Cardiac muscle cell (in vitro differentiated cells and primary cell): ENCODE measurements at regions not wholly inside any gene's neighbourhood (a gene's known extent, or its start where the extent isn't known, plus 50 kb on each side); places are given as distances from the start of the nearest gene placed in this dataset.

Experiments
- DNase-seq, 2 donors: peaks; one replicate each; pipeline versions ENCODE4 v3.0.0 to v3.0.0-alpha.2; 2010 to 2017; ENCODE audit warnings: low read depth in 1 of 2, low spot score in 1 of 2
- H3K27ac ChIP-seq: fragments of 200-600 bp; sonication (generic); 2 replicates; pipeline ENCODE4 v1.5.1; 2016
- H3K27me3 ChIP-seq: fragments of 200-600 bp; sonication (generic); 2 replicates; pipeline ENCODE4 v1.6.0; 2016; ENCODE audit warnings: control low read depth
- H3K36me3 ChIP-seq: fragments of 200-600 bp; sonication (generic); 2 replicates; pipeline ENCODE4 v1.5.1; 2016; ENCODE audit warnings: control low read depth
- H3K4me1 ChIP-seq: fragments of 200-600 bp; sonication (generic); 2 replicates; pipeline ENCODE4 v1.8.1; 2017; ENCODE audit warnings: low read depth, mild to moderate bottlenecking, mixed run types
- H3K4me3 ChIP-seq: fragments of 200-600 bp; sonication (generic); 2 replicates; pipeline ENCODE4 v1.5.1; 2016; ENCODE audit warnings: mild to moderate bottlenecking
- H3K9me3 ChIP-seq: fragments of 200-600 bp; sonication (generic); 2 replicates; pipeline ENCODE4 v1.5.1; 2017; ENCODE audit warnings: low read depth, mild to moderate bottlenecking, control low read depth
- CTCF ChIP-seq: IDR thresholded peaks from 2 replicates; pipeline ENCODE4 v1.5.1; 2012; ENCODE audit warnings: low read depth, mild to moderate bottlenecking, low read length

GRCh38 chr3:24764236-24764915 is 269.7 kb upstream of the THRB start:
- Histone ChIP-seq H3K4me3 (no peak overlapping the region), H3K9me3 (no peaks in the 10 kb centered on the region), H3K27ac (no peak overlapping the region), H3K4me1 (no peaks in the 10 kb centered on the region), H3K36me3 (no peaks in the 10 kb centered on the region), H3K27me3 (no peaks in the 10 kb centered on the region)
- DNase-seq = no peak
- TF ChIP-seq CTCF = no peak

GRCh38 chr3:24765399-24765798 is 270.7 kb upstream of the THRB start:
- Histone ChIP-seq H3K36me3 (no peaks in the 10 kb centered on the region), H3K4me1 (no peaks in the 10 kb centered on the region), H3K27me3 (no peaks in the 10 kb centered on the region), H3K27ac (no peak overlapping the region), H3K4me3 (no peak overlapping the region), H3K9me3 (no peaks in the 10 kb centered on the region)
- no peak for TF ChIP-seq CTCF
- DNase-seq = no peak

DNA sequence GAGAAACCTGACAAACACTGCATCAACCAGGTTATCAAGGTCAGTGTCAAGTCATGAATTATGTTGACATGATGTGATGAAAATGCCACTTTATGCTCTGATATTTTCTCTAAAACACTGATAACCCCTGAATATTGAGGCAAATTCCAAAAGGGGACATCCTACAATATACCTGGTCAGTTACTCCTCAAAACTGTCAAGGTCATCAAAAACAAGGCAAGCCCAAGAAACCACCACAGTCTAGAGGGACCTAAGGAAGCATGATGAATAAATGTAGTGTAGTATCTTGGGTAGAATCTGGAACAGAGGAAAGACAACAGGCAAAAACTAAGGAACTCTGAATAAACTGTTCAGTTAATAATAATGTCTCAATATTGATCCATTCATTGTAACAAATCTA is 275.3 kb upstream of the THRB start:
- TF ChIP-seq CTCF = no peak
- DNase-seq = no peak
- H3K36me3 ChIP-seq = no peaks in the 10 kb centered on the region
- H3K4me3 ChIP-seq = no peak overlapping the region
- no peaks in the 10 kb centered on the region for H3K27me3 ChIP-seq
- H3K4me1 ChIP-seq = peaks cover 3% of the 10 kb centered on the region
- no peak overlapping the region for H3K27ac ChIP-seq
- no peaks in the 10 kb centered on the region for H3K9me3 ChIP-seq

DNA sequence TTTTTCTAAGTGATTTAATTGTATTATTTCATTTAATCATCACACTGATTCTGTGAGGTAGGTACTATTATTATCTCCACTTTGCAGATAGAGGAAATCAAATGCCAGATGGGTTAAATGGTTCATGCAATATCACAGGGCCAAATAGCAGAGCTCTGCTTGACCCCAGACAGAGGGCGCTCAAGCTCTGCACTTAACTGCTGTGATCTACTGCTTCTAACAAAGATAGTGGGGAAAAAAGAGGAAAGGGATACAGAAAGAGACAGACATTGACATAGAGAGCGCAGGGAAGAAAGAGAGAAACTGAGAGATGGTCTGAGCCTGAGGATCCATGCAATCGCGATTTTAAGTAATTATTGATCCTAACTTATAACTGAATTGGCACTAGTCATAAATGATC is 279.1 kb upstream of the THRB start:
- DNase-seq = peak; percentile 76 to 84
- Histone ChIP-seq H3K9me3 (no peaks in the 10 kb centered on the region), H3K27ac (no peak overlapping the region), H3K4me3 (no peak overlapping the region), H3K36me3 (no peaks in the 10 kb centered on the region), H3K27me3 (no peaks in the 10 kb centered on the region), H3K4me1 (peaks cover 3% of the 10 kb centered on the region)
- TF ChIP-seq CTCF = peak; percentile 82

DNA sequence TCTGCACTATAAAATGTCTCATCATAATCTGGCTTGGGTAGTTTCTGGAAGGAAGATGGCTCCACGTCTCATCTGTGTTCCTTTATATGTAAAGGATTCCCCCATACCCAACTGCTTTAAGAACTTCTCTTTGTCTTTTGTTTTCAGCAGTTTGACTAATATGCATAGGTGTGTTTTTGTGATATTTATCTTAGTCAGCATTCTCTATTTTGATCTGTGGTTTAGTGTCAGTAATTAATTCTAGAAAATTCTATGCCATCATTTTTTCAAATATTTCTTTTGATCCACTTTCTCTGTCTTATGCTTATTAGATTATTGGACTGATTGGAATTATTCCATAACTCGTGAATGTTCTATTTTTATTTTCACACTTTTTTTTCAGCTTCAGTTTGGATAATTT is 286.3 kb upstream of the THRB start:
- TF ChIP-seq CTCF = no peak
- Histone ChIP-seq H3K27me3 (no peaks in the 10 kb centered on the region), H3K36me3 (no peaks in the 10 kb centered on the region)

More for the DNA sequence above, 286.3 kb upstream of the THRB start:
- Histone ChIP-seq H3K27ac (no peak overlapping the region), H3K4me3 (no peak overlapping the region), H3K9me3 (no peaks in the 10 kb centered on the region), H3K4me1 (no peaks in the 10 kb centered on the region)
- no peak for DNase-seq
